CD4-positive, alpha-beta T cell (primary cell): ENCODE measurements at regions not wholly inside any gene's neighbourhood (a gene's known extent, or its start where the extent isn't known, plus 50 kb on each side); places are given as distances from the start of the nearest gene placed in this dataset.
"Not testable (repeated sequence)": the region's sequence is repeated elsewhere in the genome, so short reads cannot be mapped to it uniquely, and the experiment has no call there.

ENCODE experiments used
- ATAC-seq: fragments of 200-7000 bp; cut with Tn5 transposase; one replicate; pipeline ENCODE4 v1.10.0; 2022; ENCODE audit warnings: mild to moderate bottlenecking; ENCODE audit not compliant: poor library complexity
- CTCF ChIA-PET: fragments of 350-600 bp; sonication (Branson Sonifier 250); formaldehyde crosslinking; loops from one replicate; lab custom pipeline; 2021; ENCODE audit warnings: antibody characterized with exemption, inconsistent platforms; lab: Charles Lee
- POLR2A ChIA-PET: fragments of 350-600 bp; sonication (Branson Sonifier 250); formaldehyde crosslinking; loops from one replicate; lab custom pipeline; 2021; ENCODE audit warnings: antibody characterized with exemption, inconsistent platforms; lab: Charles Lee
- DNase-seq, 14 experiments: peaks; one replicate each; pipeline ENCODE4 v3.0.0-alpha.2; 2013 to 2020; ENCODE audit warnings: mixed read lengths in 2 of 14
- H3K27ac ChIP-seq, 2 donors: one replicate each; pipeline versions ENCODE4 v1.5.1 to v1.7.0; 2013; ENCODE audit warnings: low read length in 2 of 2, low read depth in 1 of 2, mild to moderate bottlenecking in 1 of 2
- H3K27me3 ChIP-seq, 2 experiments: 1 replicate in 1 of 2; 2 replicates in 1 of 2; pipeline versions ENCODE4 v1.6.1 to v1.7.0; 2013; ENCODE audit warnings: low read length in 2 of 2, control low read depth in 1 of 2, mild to moderate bottlenecking in 1 of 2, moderate library complexity in 1 of 2; ENCODE audit not compliant: insufficient read depth in 2 of 2, control insufficient read depth in 1 of 2
- H3K36me3 ChIP-seq: one replicate; pipeline ENCODE4 v1.6.1; 2013; ENCODE audit warnings: low read length, control low read depth; ENCODE audit not compliant: insufficient read depth
- H3K4me1 ChIP-seq: one replicate; pipeline ENCODE4 v1.6.1; 2013; ENCODE audit warnings: low read length, control low read depth; ENCODE audit not compliant: insufficient read depth
- H3K4me3 ChIP-seq: one replicate; pipeline ENCODE4 v1.5.1; 2013; ENCODE audit warnings: mild to moderate bottlenecking, low read length, moderate library complexity
- H3K9me3 ChIP-seq, 2 experiments: 1 replicate in 1 of 2; 2 replicates in 1 of 2; pipeline versions ENCODE4 v1.6.1 to v1.7.0; 2013; ENCODE audit warnings: low read length in 2 of 2, mild to moderate bottlenecking in 2 of 2, control low read depth in 1 of 2, moderate library complexity in 1 of 2; ENCODE audit not compliant: control insufficient read depth in 1 of 2, insufficient read depth in 1 of 2
- H3K27ac Mint-ChIP-seq: one replicate; pipeline ENCODE4 v1.8.0; 2020; ENCODE audit warnings: mixed read lengths
- H3K27me3 Mint-ChIP-seq: one replicate; pipeline ENCODE4 v1.8.0; 2021; ENCODE audit warnings: mixed read lengths
- H3K36me3 Mint-ChIP-seq: one replicate; pipeline ENCODE4 v1.8.0; 2021; ENCODE audit warnings: low read depth, mixed read lengths
- H3K4me1 Mint-ChIP-seq: one replicate; pipeline ENCODE4 v1.8.0; 2021; ENCODE audit warnings: low read depth, mixed read lengths
- H3K4me3 Mint-ChIP-seq: one replicate; pipeline ENCODE4 v1.8.0; 2020; ENCODE audit warnings: mild to moderate bottlenecking, mixed read lengths
- H3K9me3 Mint-ChIP-seq: one replicate; pipeline ENCODE4 v1.8.0; 2020; ENCODE audit warnings: mixed read lengths
- CTCF ChIP-seq: fragments of 200-600 bp; IDR thresholded peaks from one replicate; pipeline ENCODE4 v1.8.0; 2022; ENCODE audit warnings: antibody characterized with exemption, mild to moderate bottlenecking
- intact Hi-C, 2 experiments: fragments of 100-400 bp; cut with DNase I in 1 of 2; cut with micrococcal nuclease in 1 of 2; formaldehyde crosslinking; loops; one replicate each; pipeline versions ENCODE4 v1.15.1 to v1.9.0; 2023 to 2025; cut with DNase I, micrococcal nuclease

GRCh38 chr16:19959736-19960135 lies 75.1 kb upstream of the GPRC5B start:
- intact Hi-C loops, result no loop called here
- Mint-ChIP-seq H3K27ac (no peak overlapping the region), H3K9me3 (no peaks in the 10 kb centered on the region), H3K4me1 (no peaks in the 10 kb centered on the region), H3K36me3 (no peaks in the 10 kb centered on the region), H3K4me3 (no peak overlapping the region), H3K27me3 (peaks cover 24% of the 10 kb centered on the region)
- POLR2A ChIA-PET, result no interaction called here
- Histone ChIP-seq H3K27me3 (peaks cover 0 to 3% of the 10 kb centered on the region in 2 experiments), H3K36me3 (no peaks in the 10 kb centered on the region), H3K4me3 (no peak overlapping the region), H3K4me1 (no peaks in the 10 kb centered on the region), H3K27ac (no peak overlapping the region), H3K9me3 (peaks cover 0 to 4% of the 10 kb centered on the region in 2 experiments)
- no peak for ATAC-seq
- DNase-seq, result no peak
- CTCF ChIA-PET, result no interaction called here
- no peak for TF ChIP-seq CTCF

GRCh38 chr16:19955896-19956295 lies 71.2 kb upstream of the GPRC5B start:
- ATAC-seq, DNase-seq, H3K9me3 ChIP-seq, CTCF ChIA-PET, H3K9me3 Mint-ChIP-seq, H3K36me3 Mint-ChIP-seq, H3K4me3 ChIP-seq, H3K4me1 Mint-ChIP-seq, H3K27ac ChIP-seq, H3K36me3 ChIP-seq, H3K4me3 Mint-ChIP-seq, H3K27ac Mint-ChIP-seq, H3K4me1 ChIP-seq, POLR2A ChIA-PET, intact Hi-C loops, H3K27me3 ChIP-seq: not testable (repeated sequence)
- peaks cover 30% of the 10 kb centered on the region for H3K27me3 Mint-ChIP-seq

GRCh38 chr16:19955084-19955483 lies 70.4 kb upstream of the GPRC5B start:
- intact Hi-C loops, H3K4me1 Mint-ChIP-seq, DNase-seq, ATAC-seq, CTCF ChIA-PET, H3K27ac ChIP-seq, H3K9me3 ChIP-seq, POLR2A ChIA-PET, H3K4me3 Mint-ChIP-seq, H3K9me3 Mint-ChIP-seq, H3K27me3 ChIP-seq, H3K36me3 ChIP-seq, H3K4me1 ChIP-seq, H3K36me3 Mint-ChIP-seq, H3K4me3 ChIP-seq, H3K27ac Mint-ChIP-seq: not testable (repeated sequence)
- H3K27me3 Mint-ChIP-seq, result peaks cover 30% of the 10 kb centered on the region

- Histone ChIP-seq H3K27ac (no peak overlapping the region), H3K4me1 (no peaks in the 10 kb centered on the region), H3K36me3 (no peaks in the 10 kb centered on the region), H3K4me3 (no peak overlapping the region), H3K9me3 (no peaks in the 10 kb centered on the region), H3K27me3 (peaks cover 0 to 3% of the 10 kb centered on the region in 2 experiments)
- ATAC-seq (no peak), DNase-seq (no peak)
- Mint-ChIP-seq H3K27ac (no peak overlapping the region), H3K27me3 (peaks cover 23% of the 10 kb centered on the region), H3K36me3 (no peaks in the 10 kb centered on the region), H3K4me1 (no peaks in the 10 kb centered on the region), H3K4me3 (no peak overlapping the region), H3K9me3 (no peaks in the 10 kb centered on the region)
- intact Hi-C loops, result no loop called here
- CTCF ChIA-PET, result no interaction called here
- TF ChIP-seq CTCF, result no peak
- POLR2A ChIA-PET, result no interaction called here
Measured at GRCh38 chr16:19948186-19949104, 63.8 kb upstream of the GPRC5B start.
